ENCODE measurements at regions not wholly inside any gene's neighbourhood (a gene's known extent, or its start where the extent isn't known, plus 50 kb on each side); places are given as distances from the start of the nearest gene placed in this dataset.

GRCh38 chr3:157559401-157559800, 56.2 kb upstream of the VEPH1 start:
- TF ChIP-seq MAX (IDR thresholded peaks at IDR 0.05) (no peak), YY1 (IDR thresholded peaks at IDR 0.05; ENCODE audit: low read depth) (no peak)
